Head of caudate nucleus (tissue), 42 donors: ENCODE measurements at regions not wholly inside any gene's neighbourhood (a gene's known extent, or its start where the extent isn't known, plus 50 kb on each side); places are given as distances from the start of the nearest gene placed in this dataset.

ENCODE experiments used
- DNase-seq, 42 donors: peaks; one replicate each; pipeline versions ENCODE4 v3.0.0 to v3.0.0-alpha.2; 2020 to 2021; ENCODE audit warnings: mixed read lengths in 7 of 42
- intact Hi-C: fragments of 100-400 bp; cut with DNase I; formaldehyde crosslinking; loops from one replicate; pipeline ENCODE4 v1.15.0; 2022

DNA sequence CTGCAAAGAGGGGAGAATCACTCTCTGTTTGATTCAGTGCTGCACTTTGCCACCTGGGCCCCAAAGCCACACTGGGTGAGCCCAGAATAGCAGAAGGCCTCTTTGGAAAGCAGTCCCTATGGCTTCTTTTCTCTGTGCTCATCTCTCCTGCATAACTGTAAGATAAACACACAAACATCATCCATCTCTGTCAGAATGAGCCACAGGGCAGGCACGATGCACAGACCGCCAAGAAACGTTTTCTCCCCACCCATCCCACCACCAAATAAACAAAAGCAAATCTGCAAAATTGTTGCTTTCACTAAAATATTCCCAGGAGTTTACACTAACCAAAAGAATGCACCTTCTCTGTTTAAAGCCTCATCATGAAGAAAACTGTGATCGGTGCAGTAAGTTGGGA, 196.4 kb upstream of the POU2AF2 start:
- intact Hi-C loops = no loop called here

GRCh38 chr11:111047374-111047773, 198.2 kb upstream of the POU2AF2 start:
- DNase-seq = no peak
- intact Hi-C loops = no loop called here

More for the DNA sequence above, 196.4 kb upstream of the POU2AF2 start:
- no peak for DNase-seq

DNA sequence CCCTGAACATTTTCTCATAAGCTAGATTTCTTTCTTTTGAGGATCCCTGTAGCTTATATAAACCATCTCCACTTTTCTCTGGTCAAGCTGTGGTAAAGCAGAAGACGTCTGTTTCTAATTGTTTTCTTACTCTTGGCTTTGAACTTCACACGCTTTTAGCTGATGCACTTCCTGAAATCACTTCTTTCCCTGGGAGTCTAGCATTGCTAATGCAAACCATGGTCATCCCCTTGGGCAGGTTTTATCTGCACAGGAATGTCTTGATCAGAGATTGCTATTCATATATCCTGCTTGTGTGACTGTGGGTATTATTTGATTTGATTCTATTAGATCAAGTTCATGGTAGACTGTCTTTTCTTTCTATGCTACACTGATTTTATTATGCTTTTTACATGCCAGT, 199.2 kb upstream of the POU2AF2 start:
- intact Hi-C loops = no loop called here
- no peak for DNase-seq

DNA sequence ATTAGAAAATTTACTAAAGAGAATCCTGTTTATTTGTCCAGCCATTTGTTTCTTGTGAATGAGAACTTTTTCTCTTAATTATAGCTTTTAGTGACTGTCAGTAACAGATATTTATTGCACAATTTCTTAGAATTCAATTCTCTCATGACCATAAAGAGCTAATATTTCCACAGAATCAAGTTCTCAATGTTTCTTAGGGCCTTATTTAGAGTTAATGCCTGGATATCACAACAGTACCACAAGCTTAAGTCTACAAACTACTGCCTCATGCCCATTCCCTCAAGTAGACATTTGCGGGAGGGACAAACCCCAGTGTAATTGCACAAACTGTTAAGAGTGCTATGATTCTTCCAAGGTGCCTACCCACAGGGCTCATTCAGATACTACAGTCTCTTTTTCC, 199.7 kb upstream of the POU2AF2 start:
- intact Hi-C loops = no loop called here
- DNase-seq = no peak

DNA sequence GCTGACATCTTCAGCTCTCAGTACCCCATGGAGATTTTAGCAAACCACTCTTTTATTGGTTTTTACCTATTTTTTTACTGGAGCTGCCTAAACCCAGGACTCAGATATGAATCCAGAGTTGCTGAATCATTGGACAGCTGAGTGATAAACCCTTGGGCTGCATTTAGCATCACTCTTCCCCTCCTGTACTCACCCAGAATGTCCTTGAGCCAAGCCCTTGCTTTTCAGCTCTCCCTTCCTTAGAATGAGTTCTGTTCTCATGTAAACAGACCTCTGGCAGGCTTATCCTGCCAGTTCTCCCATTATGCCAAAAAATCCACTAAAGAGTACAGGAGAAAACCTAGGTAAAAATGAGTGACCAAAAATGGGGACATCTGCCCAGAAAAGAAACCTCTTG, 200.1 kb upstream of the POU2AF2 start:
- DNase-seq = no peak
- intact Hi-C loops = no loop called here

DNA sequence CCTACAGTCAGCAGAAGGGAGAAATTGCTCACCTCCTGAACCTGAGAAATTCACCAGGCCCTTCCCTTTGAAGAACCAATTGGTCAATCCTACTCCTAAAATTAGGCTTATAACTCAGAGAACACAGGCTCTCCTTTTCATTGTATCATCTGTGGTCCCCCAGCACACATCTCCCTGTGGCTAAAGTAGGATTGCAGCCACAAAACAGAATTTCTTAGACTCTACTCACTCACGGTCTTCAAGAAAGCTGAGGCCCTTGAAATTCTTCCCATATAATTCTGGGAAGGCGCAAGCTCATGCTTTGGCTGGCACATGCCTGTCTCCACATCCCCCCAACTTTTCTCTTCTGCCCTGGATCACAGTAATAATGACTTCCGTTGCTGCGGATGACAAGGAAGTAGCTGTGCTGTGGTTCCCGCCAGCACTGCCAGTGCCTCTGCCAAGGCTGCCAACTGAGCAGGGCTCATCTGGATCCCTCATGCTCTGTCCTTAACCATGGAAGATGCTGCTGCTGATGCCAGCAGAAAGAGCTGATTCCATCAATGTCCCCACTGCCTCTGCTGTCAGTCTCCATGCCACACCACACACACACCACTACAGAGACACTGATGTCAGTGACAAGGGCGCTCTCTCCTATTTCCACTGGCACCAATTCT, 200.6 kb upstream of the POU2AF2 start:
- intact Hi-C loops = no loop called here

GRCh38 chr11:111039982-111040381, 205.5 kb upstream of the POU2AF2 start:
- DNase-seq = no peak
- intact Hi-C loops = no loop called here

More for the DNA sequence above, 200.6 kb upstream of the POU2AF2 start:
- DNase-seq = peak in 27 of 42 donors; percentile 6 to 67 (median 20)

DNA sequence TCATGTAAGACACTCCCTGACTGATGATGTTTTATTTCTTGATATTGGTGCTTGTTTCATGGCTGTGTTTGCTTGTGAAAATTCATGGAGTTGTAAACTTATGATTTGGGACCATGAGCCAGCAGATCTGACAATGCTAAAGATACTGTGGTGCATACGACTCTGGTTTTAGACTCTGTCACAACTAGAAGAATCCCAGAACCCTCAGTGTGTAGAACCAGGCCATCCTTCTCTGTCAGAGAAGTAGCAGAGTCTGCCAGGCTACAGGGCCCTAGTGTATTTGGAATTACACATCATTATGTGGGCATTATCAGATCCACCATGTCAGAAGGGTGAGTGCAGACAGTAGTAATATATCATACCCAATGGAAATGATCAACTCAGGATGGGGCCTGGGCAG, 209.8 kb upstream of the POU2AF2 start:
- DNase-seq = no peak
- intact Hi-C loops = no loop called here

DNA sequence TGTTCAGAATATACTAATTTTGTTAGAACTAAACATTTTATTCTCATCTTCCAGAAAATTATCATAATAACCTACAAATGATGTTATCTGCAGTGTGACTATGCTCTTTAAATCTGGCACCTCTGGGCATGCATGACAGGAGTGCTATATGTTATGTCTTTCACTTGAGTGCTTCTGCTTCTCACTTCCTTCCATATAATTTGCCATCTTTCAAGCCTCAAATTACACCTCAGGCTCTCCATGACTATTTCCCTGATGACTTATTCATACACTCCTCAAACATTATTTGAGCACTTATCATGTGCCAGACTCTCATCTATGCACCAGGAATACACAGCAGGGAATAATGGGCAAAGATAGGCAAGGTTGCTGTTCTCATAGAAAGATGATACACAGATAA, 219.3 kb upstream of the POU2AF2 start:
- DNase-seq = no peak

DNA sequence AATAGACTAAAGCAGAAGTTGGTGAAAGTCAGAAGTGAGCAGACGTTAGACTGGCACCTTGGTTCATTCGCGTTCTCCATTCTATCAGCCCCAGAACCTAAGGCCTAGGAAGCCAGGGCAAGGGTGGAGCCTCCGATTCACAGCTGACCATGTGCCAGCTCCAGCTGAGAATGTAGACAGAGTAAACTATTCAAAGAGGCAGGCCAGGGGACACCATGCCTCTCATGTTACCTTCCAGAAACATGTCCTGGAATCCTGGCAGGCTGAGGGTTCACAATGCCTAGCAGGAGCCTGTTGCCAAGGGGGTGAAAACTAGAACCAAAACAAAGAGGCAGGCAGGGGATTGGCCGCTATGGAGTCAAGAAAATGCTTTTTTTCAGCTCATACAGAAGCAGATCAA, 224.4 kb upstream of the POU2AF2 start:
- intact Hi-C loops = no loop called here
- DNase-seq = no peak

More for the DNA sequence above, 219.3 kb upstream of the POU2AF2 start:
- intact Hi-C loops = no loop called here

- intact Hi-C loops = no loop called here
- DNase-seq = no peak
Measured at GRCh38 chr11:111019871-111020670, 225.5 kb upstream of the POU2AF2 start.

GRCh38 chr11:111019451-111019850, 226.1 kb upstream of the POU2AF2 start:
- intact Hi-C loops = no loop called here
- no peak for DNase-seq

- intact Hi-C loops = no loop called here
- no peak for DNase-seq
Measured at GRCh38 chr11:111018566-111018965, 227.0 kb upstream of the POU2AF2 start.

GRCh38 chr11:111012491-111012890, 233.0 kb upstream of the POU2AF2 start:
- no peak for DNase-seq
- intact Hi-C loops = no loop called here

GRCh38 chr11:111011275-111011594, 234.3 kb upstream of the POU2AF2 start:
- intact Hi-C loops = no loop called here

DNA sequence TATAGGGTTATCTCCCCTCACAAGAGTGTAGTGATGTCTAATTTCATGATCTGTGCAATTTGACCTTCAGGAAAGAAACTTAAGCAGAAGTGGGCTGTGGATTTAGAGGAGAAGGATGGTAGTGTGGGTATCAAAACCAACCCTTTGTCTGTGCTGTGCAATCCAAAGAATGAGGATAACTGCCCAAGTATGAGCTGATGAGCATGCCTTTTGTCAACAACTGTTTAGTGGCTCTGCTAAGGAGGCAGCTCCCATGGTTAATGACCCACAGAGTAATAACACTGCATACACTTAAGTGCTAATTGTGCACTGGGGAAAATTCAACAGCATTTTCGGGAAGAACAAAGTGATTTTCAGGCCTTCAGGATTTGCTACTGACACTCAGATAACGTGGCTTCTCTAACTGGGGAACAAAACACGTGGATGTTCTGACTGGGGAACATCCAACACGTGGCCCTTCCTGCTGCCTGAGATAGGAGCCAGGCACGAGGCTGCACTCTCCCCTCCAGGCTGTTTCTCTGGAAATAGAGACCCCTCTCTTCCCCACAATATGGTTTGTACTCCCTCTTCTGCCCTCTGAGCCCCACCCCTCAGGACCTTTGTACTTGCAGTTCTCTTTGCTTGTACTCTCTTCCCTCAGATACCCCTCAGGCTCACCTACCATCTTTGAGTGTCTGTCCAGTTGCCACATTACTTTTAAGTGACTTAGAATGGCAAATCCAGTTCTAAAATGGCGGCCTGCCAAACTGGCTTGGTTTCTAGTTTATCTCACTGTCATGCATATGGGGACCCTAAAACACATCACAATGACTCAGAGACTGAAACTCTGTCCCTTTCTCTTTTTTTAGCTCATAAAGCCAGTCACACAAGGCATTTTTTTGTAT, 234.9 kb upstream of the POU2AF2 start:
- DNase-seq = no peak

More at GRCh38 chr11:111011275-111011594, 234.3 kb upstream of the POU2AF2 start:
- no peak for DNase-seq

GRCh38 chr11:111006227-111006626, 239.3 kb upstream of the POU2AF2 start:
- peak in 8 of 42 donors; percentile 9 to 50 (median 19) for DNase-seq
- intact Hi-C loops = no loop called here

More for the DNA sequence above, 234.9 kb upstream of the POU2AF2 start:
- intact Hi-C loops = no loop called here

GRCh38 chr11:111001986-111002611, 243.4 kb upstream of the POU2AF2 start:
- intact Hi-C loops = no loop called here
- DNase-seq = peak in 12 of 42 donors; percentile 12 to 52 (median 28)

GRCh38 chr11:111001081-111001430, 244.5 kb upstream of the POU2AF2 start:
- intact Hi-C loops = no loop called here
- DNase-seq = no peak
